AG04450 (cell line): ENCODE measurements at regions not wholly inside any gene's neighbourhood (a gene's known extent, or its start where the extent isn't known, plus 50 kb on each side); places are given as distances from the start of the nearest gene placed in this dataset.

ENCODE experiments used
- CTCF ChIA-PET: fragments of 300-600, 350-600 bp; formaldehyde crosslinking; extraction: SDS; loops from one replicate; lab custom pipeline; 2022; ENCODE audit warnings: antibody characterized with exemption, inconsistent platforms; lab: Charles Lee
- POLR2A ChIA-PET: fragments of 350-600 bp; formaldehyde crosslinking; extraction: SDS; loops from one replicate; lab custom pipeline; 2021; ENCODE audit warnings: antibody characterized with exemption, inconsistent platforms; lab: Yijun Ruan, JAX
- DNase-seq: peaks from one replicate; pipeline ENCODE4 v3.0.0-alpha.2; 2011; ENCODE audit warnings: low read depth, low spot score
- H3K27ac ChIP-seq: one replicate; pipeline ENCODE4 v1.5.1; 2012; ENCODE audit warnings: low read depth, low read length, control low read depth
- H3K27me3 ChIP-seq: one replicate; pipeline ENCODE4 v1.6.0; 2012; ENCODE audit warnings: low read length; ENCODE audit not compliant: control insufficient read depth, insufficient read depth
- H3K4me3 ChIP-seq: 2 replicates; pipeline ENCODE4 v1.5.1; 2011; ENCODE audit warnings: mild to moderate bottlenecking, low read depth, low read length, control low read depth
- H3K9me3 ChIP-seq: 2 replicates; pipeline ENCODE4 v1.5.1; 2012; ENCODE audit warnings: low read length; ENCODE audit not compliant: control insufficient read depth, insufficient read depth
- CTCF ChIP-seq: IDR thresholded peaks from 2 replicates; pipeline ENCODE4 v1.5.1; 2011; ENCODE audit warnings: low read depth, low read length, control low read depth, inconsistent platforms

DNA sequence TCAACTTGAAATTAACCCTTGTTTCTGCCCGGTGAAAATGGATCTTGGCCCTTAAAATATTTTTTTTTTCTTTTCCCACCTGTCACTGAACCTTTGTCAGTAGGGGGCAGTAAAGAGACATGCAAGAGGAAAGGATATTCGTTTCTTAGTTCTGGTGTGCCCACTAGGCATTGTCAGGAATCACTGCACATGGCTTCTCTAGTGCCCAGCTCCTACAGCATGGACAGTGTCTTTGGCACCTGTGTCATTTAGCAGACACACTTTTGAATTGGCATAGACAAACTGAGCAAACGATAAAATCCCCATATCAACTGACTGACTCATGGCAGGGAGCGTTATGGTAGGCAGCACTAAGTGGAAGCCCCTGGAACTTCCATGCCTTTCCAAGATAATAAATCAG, 1048.1 kb downstream of the BRINP3 start:
- ChIA-PET CTCF (interaction anchor here (0.6 to 2.2 kb wide), 3 partner anchors 94 to 1006 kb away, joined by 3 to 6 read pairs (median 5); no protein-coding TSS in a partner anchor), POLR2A (no interaction called here)
- TF ChIP-seq CTCF: peak; percentile 64
- H3K4me3 ChIP-seq: no peak overlapping the region
- H3K27ac ChIP-seq: no peak overlapping the region
- H3K27me3 ChIP-seq: no peaks in the 10 kb centered on the region
- peak; percentile 11 for DNase-seq
- no peaks in the 10 kb centered on the region for H3K9me3 ChIP-seq

- POLR2A ChIA-PET: no interaction called here
- no peak for DNase-seq
- no peak for TF ChIP-seq CTCF
- Histone ChIP-seq H3K27me3 (no peaks in the 10 kb centered on the region), H3K27ac (no peak overlapping the region), H3K9me3 (no peaks in the 10 kb centered on the region), H3K4me3 (no peak overlapping the region)
- CTCF ChIA-PET: interaction anchor here (2.2 kb wide), 1 partner anchor 1005 kb away, joined by 6 read pairs; no protein-coding TSS in a partner anchor
These were observed 1046.2 kb downstream of the BRINP3 start for GRCh38 chr1:189431447-189431846.

DNA sequence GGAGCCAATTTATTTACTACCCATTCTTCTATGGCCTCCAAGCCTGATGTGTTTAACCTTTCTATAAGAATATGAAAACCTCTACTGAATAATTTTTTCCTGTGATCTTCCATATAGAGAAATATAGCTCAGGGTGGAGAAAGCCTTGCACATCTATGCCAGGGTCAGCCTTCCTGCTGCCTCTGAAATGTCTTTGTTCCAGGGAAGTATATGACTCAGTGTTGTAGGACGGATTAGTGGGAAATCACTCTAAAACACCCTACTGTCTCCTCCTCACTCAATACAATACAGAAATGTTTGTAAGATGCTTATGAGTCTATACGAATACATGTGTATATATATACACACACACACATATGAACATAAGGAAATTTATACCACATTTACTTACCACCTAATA, 1044.9 kb downstream of the BRINP3 start:
- ChIA-PET CTCF (no interaction called here), POLR2A (no interaction called here)

GRCh38 chr1:189434461-189434860, 1043.2 kb downstream of the BRINP3 start:
- Histone ChIP-seq H3K9me3 (no peaks in the 10 kb centered on the region), H3K27me3 (no peaks in the 10 kb centered on the region), H3K27ac (no peak overlapping the region), H3K4me3 (no peak overlapping the region)
- POLR2A ChIA-PET: no interaction called here
- no peak for TF ChIP-seq CTCF
- no peak for DNase-seq
- CTCF ChIA-PET: no interaction called here

More for the DNA sequence above, 1044.9 kb downstream of the BRINP3 start:
- Histone ChIP-seq H3K27ac (no peak overlapping the region), H3K9me3 (no peaks in the 10 kb centered on the region), H3K4me3 (no peak overlapping the region), H3K27me3 (no peaks in the 10 kb centered on the region)
- no peak for DNase-seq
- no peak for TF ChIP-seq CTCF

GRCh38 chr1:189435398-189435797, 1042.3 kb downstream of the BRINP3 start:
- ChIA-PET POLR2A (no interaction called here), CTCF (interaction anchor here (1.0 kb wide), 1 partner anchor 654 kb away, joined by 3 read pairs; no protein-coding TSS in a partner anchor)
- H3K4me3 ChIP-seq: no peak overlapping the region
- H3K9me3 ChIP-seq: no peaks in the 10 kb centered on the region
- no peak for DNase-seq
- no peak overlapping the region for H3K27ac ChIP-seq
- TF ChIP-seq CTCF: no peak
- H3K27me3 ChIP-seq: no peaks in the 10 kb centered on the region
